Endothelial cell of umbilical vein (primary cell): ENCODE measurements at regions not wholly inside any gene's neighbourhood (a gene's known extent, or its start where the extent isn't known, plus 50 kb on each side); places are given as distances from the start of the nearest gene placed in this dataset.

ENCODE experiments used
- CTCF ChIP-seq, 2 donors: IDR thresholded peaks; 1 replicate in 1 of 2; 2 replicates in 1 of 2; pipeline ENCODE4 v1.5.1; 2011; ENCODE audit warnings: low read length in 2 of 2, mild to moderate bottlenecking in 2 of 2, moderate library complexity in 2 of 2, control low read depth in 1 of 2, inconsistent platforms in 1 of 2, low read depth in 1 of 2; ENCODE audit not compliant: insufficient read depth in 1 of 2; ENCODE audit errors: extremely low read depth in 1 of 2
- MAX ChIP-seq: IDR thresholded peaks from 2 replicates; pipeline ENCODE4 v1.6.1; 2011; ENCODE audit not compliant: insufficient read depth, insufficient read length
- POLR2A ChIP-seq: IDR thresholded peaks from 2 replicates; pipeline ENCODE4 v1.6.1; 2012; ENCODE audit warnings: low read depth, mild to moderate bottlenecking, control low read depth, low read length
- POLR2AphosphoS5 ChIP-seq: IDR thresholded peaks from 2 replicates; pipeline ENCODE4 v1.6.1; 2012; ENCODE audit warnings: low read depth, mild to moderate bottlenecking, control low read depth, low read length, moderate library complexity; ENCODE audit not compliant: insufficient read depth

- TF ChIP-seq CTCF (IDR thresholded peaks at IDR 0.05; ENCODE audit: extremely low read depth in 1 of 2, insufficient read depth in 1 of 2, low read depth in 1 of 2, low read length in 2 of 2) (no peak), MAX (no peak), POLR2A (no peak), POLR2AphosphoS5 (peak; percentile 52)
Observed at GRCh38 chr10:78931321-78932053, 137.3 kb upstream of the ZMIZ1 start.
